Adrenal gland (tissue), 5 donors: ENCODE measurements at regions not wholly inside any gene's neighbourhood (a gene's known extent, or its start where the extent isn't known, plus 50 kb on each side); places are given as distances from the start of the nearest gene placed in this dataset.

ENCODE experiments used
- CTCF ChIP-seq, 6 experiments: fragments of 450-650 bp in 4 of 6; fragments of 200-600 bp in 2 of 6; sonication (generic) in 1 of 6; IDR thresholded peaks; 1 replicate in 5 of 6; 2 replicates in 1 of 6; pipeline versions ENCODE4 v1.5.1 to v1.8.0; 2016 to 2021; ENCODE audit warnings: antibody characterized with exemption in 6 of 6, mild to moderate bottlenecking in 2 of 6, moderate library complexity in 1 of 6
- POLR2A ChIP-seq, 2 donors: fragments of 450-650 bp; IDR thresholded peaks; one replicate each; pipeline ENCODE4 v1.6.1; 2017; ENCODE audit warnings: antibody characterized with exemption in 2 of 2, mild to moderate bottlenecking in 2 of 2, moderate library complexity in 1 of 2
- donor health status: DM: no; HTN: no; CAD: no.

GRCh38 chr7:82572195-82572880, 128.8 kb upstream of the CACNA2D1 start:
- peak; percentile 77 to 95 (median 88) for TF ChIP-seq CTCF (IDR thresholded peaks at IDR 0.05)
- TF ChIP-seq POLR2A (IDR thresholded peaks at IDR 0.05), result no peak
